ENCODE measurements at regions not wholly inside any gene's neighbourhood (a gene's known extent, or its start where the extent isn't known, plus 50 kb on each side); places are given as distances from the start of the nearest gene placed in this dataset.

DNA sequence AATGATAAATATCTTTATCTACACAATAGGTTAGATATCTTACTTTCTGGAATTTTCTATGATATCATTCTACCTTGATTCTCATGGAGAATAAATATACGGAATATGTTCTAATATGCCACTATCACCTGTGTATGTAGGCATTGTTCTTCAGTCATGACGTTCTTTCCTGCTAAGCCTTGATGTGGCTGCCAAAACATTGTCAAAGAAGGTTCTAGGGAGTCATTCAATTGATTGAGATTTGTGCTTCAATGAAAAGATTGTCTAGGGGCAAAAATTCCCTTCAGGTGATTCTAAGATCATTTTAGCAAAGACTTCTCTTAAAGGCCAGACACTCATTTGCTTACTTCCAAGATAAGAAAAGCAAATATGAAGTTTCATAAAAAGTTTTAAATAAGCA lies 118.1 kb downstream of the MAT2B start:
- DNase-seq, result no peak

- no peak for DNase-seq
These were observed 118.6 kb downstream of the MAT2B start for GRCh38 chr5:163623986-163624385.

DNA sequence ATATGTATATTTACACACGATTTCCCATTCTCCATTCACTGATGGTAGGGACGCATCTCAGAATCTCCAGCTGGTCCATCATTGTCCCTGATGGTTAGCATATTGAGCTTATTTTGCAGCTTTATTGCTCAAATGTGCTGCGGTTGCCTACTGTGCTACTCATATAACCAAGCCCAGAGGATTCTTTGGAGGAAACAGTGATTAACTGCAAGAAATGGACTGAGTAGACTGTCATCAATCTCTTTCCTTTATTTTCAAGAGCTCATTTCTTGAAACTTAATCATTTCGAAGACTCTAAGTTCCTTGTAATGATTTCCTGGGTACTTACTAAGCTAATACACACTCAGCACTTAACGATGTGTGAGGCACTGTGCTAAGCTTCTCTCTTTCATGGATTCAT lies 119.0 kb downstream of the MAT2B start:
- DNase-seq, result no peak

DNA sequence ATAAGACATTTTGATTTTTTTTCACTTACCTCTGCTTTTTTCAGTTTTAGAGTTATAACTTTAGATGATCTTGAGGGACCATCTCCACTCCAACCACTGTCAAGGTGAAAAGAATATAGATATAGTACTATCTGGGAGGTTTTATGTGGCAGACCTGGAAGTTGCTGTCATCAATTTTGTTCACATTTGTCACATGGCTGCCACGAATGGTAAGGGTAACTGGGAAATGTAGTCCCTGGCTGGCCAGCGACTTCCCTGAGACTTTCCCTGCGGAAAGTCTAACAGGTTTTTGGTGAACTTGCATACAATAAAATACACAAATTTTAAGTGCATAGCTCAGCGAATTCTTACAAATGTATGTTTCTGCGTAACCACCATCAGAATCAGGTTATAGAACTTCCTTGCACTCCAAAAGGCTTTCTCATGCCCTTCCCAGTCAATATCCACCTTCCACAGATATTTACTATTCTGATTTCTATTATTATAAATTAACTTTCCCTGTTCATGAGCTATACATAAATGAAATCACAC lies 121.5 kb downstream of the MAT2B start:
- no peak for DNase-seq

DNA sequence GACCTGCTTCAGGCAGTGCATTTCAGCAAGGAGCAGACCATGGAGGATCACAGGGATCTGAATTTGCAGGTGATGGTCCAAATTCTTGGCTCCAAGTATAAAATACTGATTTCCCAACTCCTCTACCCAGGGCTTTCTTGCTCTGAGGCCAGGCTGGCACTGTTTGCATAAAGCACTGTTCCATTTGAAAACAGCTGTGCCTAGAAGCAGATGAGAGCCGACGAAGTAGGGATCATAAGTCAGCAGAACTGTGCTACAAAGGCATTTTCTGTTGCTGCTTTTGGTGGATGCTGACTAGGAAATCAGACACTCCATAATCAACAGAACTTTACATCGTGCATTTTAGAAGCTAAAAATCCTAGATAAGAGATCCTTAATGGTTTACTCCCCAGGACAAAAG lies 126.4 kb downstream of the MAT2B start:
- no peak for DNase-seq

GRCh38 chr5:163633926-163634460 lies 128.6 kb downstream of the MAT2B start:
- no peak for DNase-seq

DNA sequence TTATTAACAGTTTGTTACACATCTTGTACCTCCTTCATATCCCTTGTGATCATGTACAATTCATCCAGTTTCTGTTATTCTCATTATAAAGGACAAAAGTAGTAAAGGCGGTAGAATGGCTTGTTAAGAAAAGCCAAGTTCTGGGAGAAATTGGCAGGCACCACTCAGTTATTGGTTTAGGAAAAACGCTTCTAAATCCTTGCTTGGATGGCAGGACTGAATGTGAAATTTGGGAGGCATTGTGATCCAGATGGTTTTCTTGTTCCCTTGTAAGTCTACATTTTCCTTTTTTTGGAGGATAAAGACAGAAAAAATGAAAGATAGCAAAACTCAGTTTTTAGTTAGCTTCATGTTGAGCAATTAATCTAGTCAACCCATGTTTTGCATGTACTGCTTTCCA lies 130.2 kb downstream of the MAT2B start:
- DNase-seq, result no peak

DNA sequence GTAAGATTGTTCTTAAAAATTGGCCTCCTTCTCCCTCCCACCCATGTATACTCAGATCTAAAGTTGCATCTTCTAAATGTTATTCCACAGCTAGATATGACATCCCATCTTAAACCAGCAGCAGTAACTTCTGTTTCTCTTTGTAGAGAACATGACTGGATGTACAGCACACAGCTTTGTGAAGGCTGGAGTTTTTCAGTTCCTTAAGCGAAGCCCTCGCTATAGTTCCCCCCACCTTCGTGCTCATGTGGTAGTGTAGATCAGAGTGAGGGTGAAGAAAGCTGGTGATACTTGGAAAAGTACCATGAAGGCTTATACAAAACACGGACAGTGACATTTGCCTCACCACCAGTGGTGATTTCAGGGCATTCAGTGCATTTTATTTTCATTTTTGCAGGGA lies 137.5 kb downstream of the MAT2B start:
- no peak for DNase-seq

DNA sequence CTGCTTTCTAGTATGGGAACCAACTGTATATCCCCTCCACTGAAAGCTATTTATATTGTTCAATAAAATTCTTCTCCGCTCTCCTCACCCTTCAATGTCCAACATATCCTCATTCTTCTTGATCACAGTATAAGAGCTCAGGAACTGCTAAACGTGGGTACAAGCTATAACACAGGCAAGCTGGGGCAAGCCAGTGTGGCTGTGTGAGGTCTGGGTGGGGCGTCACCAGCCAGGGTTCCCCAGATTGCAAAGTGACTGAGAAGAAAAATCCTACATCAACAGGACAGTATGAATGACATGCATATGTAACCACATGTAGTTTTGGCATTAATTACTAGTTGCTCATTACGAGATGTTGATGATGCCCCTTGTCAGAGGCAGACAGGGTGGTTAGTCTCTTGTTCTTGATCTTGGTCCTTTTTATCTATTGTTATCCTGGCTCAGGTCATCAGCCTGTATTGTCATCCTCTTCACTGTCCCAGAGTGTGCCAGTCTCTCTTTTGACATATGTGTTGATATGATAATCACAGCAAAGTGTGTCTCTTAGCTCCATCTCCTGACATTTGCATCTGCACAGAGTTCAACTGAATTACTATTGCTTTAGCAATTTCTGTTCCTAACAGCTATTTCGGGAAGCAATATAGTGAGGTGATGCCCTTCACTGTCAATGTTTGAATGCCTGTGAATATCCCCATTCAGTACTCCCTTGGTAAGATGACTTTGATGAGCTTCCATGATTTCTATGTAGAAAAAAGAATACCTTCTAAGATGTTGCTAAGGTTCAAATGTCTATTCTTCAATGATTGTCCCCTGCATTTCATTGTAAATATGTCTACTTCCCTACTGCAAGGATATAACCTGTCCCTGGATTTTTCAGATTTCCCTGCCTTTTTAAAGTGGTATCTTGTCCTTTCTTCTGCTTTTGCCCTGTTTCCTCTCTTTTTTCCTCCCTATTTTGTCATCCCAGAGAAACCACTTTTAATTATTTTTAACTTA lies 140.3 kb downstream of the MAT2B start:
- DNase-seq, result no peak

DNA sequence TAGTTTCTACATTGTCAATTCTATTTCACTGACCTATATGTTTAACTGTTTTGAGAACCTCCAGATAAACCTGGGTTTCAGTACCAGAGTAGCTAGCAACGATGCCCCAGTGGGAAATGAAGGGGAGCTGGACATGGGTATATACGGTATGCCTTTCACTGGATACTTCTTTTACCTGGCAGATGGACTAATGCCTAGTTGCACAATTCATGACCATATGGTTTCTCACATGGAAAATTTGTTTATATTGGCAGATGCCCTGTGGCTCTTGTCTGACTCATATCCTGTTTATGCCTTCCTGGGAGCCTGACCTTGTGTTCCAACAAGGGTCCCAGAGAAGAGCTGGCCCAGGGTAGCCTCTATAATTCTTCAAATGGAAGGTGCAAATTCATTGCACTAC lies 144.1 kb downstream of the MAT2B start:
- no peak for DNase-seq

- DNase-seq, result no peak
These were observed 148.1 kb downstream of the MAT2B start for GRCh38 chr5:163653526-163653925.

- no peak for DNase-seq
These were observed 153.5 kb downstream of the MAT2B start for GRCh38 chr5:163658702-163659567.

DNA sequence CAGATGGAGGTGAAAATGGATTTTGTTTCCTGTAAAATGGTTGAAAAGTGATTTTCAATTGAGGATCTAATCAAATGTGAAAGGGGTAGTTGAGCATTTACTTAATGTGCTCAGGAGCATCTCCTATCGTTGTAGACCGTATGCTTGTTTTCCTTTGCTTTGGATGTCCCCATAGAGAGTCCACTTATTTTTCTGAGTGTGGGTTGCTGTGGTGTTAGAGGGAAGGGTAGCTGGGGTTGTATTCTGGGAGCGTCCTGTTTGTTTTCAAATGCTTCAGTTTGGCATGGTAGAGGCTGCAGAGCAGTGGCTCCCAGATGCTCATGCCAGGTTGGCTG lies 154.1 kb downstream of the MAT2B start:
- DNase-seq, result no peak

- no peak for DNase-seq
These were observed 155.1 kb downstream of the MAT2B start for GRCh38 chr5:163660486-163660885.

DNA sequence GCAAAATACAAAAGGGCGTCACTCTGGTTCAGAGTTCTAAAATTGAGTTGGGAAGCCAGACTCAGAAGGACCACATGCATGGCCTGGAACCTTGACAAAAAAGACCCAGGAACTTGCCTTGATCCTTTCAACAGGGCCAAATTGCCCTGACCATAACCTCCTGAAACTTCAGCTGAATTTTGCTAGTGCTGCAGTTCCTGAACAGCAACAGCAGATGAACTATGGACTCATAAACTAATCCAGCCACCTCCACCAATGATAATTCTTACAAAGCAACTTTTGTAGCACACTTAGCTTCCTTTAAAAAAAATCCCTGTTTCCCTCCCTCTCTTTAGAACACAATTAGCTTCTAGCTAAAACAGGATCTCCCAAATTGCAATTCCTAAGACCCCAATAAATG lies 155.9 kb downstream of the MAT2B start:
- no peak for DNase-seq

DNA sequence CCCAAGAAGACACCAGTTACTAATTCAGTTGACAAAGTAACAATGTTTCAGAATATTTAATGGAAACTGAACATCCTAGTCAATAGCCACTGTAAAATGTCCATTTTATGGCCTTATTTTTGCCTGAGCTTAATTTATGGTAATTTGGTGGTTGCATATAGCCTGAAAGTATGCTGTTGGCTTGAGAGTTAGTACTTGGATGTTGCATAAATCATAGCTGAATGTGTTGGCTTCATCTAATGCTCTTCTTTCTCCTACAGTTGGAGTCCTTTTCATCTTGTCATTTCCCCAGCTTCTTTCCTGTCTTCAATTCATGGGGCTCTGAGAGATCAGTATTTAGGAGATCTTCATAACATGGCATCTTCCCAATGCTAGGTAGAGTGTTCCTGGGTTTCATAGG lies 164.6 kb downstream of the MAT2B start:
- no peak for DNase-seq

GRCh38 chr5:163677092-163677491 lies 171.7 kb downstream of the MAT2B start:
- no peak for DNase-seq

GRCh38 chr5:163682234-163682633 lies 176.8 kb downstream of the MAT2B start:
- DNase-seq, result no peak

- DNase-seq, result no peak
These were observed 182.0 kb downstream of the MAT2B start for GRCh38 chr5:163687414-163687813.

- no peak for DNase-seq
These were observed 186.7 kb downstream of the MAT2B start for GRCh38 chr5:163692091-163692490.

DNA sequence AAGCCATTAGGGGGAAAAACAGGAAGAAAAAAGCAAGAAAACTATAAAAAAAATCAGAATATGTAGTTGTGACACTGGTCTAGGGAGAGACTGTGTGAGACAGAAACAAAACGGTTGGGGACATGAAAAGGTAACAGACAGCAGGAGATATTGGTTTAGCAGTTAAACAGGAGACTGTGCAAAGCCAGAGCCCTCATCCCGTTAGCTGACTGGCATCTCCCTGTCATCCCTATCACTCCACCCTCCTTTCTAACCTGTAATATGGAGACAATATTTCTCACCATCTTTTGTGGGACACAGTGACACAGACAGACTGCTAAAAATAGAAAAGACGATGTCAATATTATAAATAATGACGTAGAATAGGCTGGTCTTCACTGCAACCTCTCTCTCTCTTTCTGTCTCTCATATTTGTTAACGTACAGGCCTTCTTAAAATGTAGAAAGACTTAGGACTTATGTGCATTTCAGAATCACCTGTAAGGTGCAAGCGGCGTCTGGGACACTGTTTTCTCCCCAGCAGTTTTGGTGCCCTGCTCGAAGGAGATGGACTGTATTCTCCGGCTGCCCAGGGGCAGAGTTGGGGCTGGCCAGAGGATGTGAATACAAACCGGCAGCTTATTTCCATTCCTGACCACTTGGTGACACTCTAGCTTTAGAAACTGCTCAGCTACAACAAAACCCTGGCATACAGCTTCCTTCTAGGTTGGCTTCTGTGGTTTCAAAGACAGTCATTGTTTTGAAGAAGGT lies 190.6 kb downstream of the MAT2B start:
- DNase-seq, result peak; percentile 29

DNA sequence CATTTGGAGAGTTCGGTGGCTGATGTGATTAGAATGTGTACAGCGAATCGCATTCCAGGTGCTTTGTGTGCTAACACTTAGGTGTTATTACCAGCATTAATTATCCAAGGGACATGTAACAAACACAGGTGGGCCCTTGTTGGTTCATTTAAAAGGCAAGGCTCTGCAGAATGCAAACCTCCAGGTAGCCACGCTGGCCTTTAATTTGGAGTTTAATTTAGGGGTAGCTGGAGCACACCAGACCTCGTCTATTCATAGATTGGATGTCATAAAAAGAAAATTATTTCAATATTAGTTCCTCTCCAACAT lies 191.1 kb downstream of the MAT2B start:
- no peak for DNase-seq

Measured in activated CD4-positive, alpha-beta T cell treated with anti-CD3 and anti-CD28 coated beads, Interleukin-10, Interleukin-2, amounts not matched to agents 100 ng/mL and 50 ng/mL, durations not matched to agents 16 hours and 8 hours (primary cell).